Sigmoid colon (tissue), 6 donors: ENCODE measurements at regions not wholly inside any gene's neighbourhood (a gene's known extent, or its start where the extent isn't known, plus 50 kb on each side); places are given as distances from the start of the nearest gene placed in this dataset.
"Not testable (repeated sequence)": the region's sequence is repeated elsewhere in the genome, so short reads cannot be mapped to it uniquely, and the experiment has no call there.

ENCODE experiments used
- DNase-seq: peaks from one replicate; pipeline ENCODE4 v3.0.0-alpha.2; 2019
- H3K27ac ChIP-seq, 4 donors: fragments of 200-600 bp; sonication (generic); one replicate each; pipeline ENCODE4 v1.5.1; 2016 to 2019; ENCODE audit warnings: mild to moderate bottlenecking in 1 of 4
- H3K27me3 ChIP-seq, 3 donors: fragments of 200-600 bp; sonication (generic); one replicate each; pipeline ENCODE4 v1.5.1; 2019; ENCODE audit warnings: mild to moderate bottlenecking in 1 of 3
- H3K36me3 ChIP-seq, 4 donors: fragments of 200-600 bp; sonication (generic); one replicate each; pipeline ENCODE4 v1.5.1; 2016 to 2019
- H3K4me1 ChIP-seq, 4 donors: fragments of 200-600 bp; sonication (generic); one replicate each; pipeline ENCODE4 v1.5.1; 2017 to 2019
- H3K4me3 ChIP-seq, 4 donors: fragments of 200-600 bp; sonication (generic); one replicate each; pipeline ENCODE4 v1.5.1; 2017 to 2019; ENCODE audit warnings: mild to moderate bottlenecking in 2 of 4, moderate library complexity in 1 of 4
- H3K9me3 ChIP-seq, 4 donors: fragments of 200-600 bp in 3 of 4; sonication (generic) in 3 of 4; one replicate each; pipeline versions ENCODE4 v1.5.1 to v1.6.1; 2013 to 2019
- CTCF ChIP-seq, 4 experiments: fragments of 450-650 bp in 3 of 4; fragments of 200-600 bp in 1 of 4; IDR thresholded peaks; one replicate each; pipeline ENCODE4 v1.5.1; 2016 to 2019; ENCODE audit warnings: antibody characterized with exemption in 4 of 4, mild to moderate bottlenecking in 3 of 4, moderate library complexity in 2 of 4
- EP300 ChIP-seq, 4 donors: sonication (generic); formaldehyde crosslinking; IDR thresholded peaks; one replicate each; pipeline ENCODE4 v1.6.1; 2017; ENCODE audit warnings: antibody characterized with exemption in 4 of 4
- POLR2A ChIP-seq, 2 donors: fragments of 450-650 bp; IDR thresholded peaks; one replicate each; pipeline ENCODE4 v1.6.1; 2016; ENCODE audit warnings: antibody characterized with exemption in 2 of 2, mild to moderate bottlenecking in 2 of 2, moderate library complexity in 2 of 2
- POLR2AphosphoS5 ChIP-seq, 4 donors: sonication (generic); formaldehyde crosslinking; IDR thresholded peaks; one replicate each; pipeline ENCODE4 v1.6.1; 2017; ENCODE audit warnings: antibody characterized with exemption in 4 of 4
- WGBS, 2 donors: extraction: QIAGEN DNeasy Blood & Tissue Kit; methylation state at CpG; one replicate each; pipeline ENCODE4 v1.1.7; 2013; 5-methylcytosine and 5-hydroxymethylcytosine counted together
- intact Hi-C: fragments of 100-400 bp; cut with DNase I; formaldehyde crosslinking; loops from one replicate; pipeline ENCODE4 v1.15.1; 2023
- donor health status: healthy with polysubstance abuse.
- donor health status: healthy.

DNA sequence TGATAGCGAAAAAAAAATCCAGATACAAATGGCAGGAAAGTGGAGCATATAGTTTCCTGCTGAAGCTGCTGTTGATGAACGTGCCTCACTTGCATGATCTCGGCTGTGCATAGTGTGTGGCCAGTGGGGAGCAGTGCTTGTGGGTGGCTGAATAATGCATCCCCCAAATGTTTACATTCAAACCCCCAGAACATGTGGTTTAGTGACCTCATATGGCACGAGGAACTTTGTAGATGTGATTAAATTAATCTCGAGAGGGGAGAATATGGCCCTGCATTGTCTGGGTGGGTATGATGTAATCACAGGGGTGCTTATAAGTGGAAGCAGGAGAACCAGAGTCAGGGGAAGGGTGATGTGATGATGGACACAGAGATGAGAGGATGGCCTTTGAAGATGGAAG lies 425.0 kb downstream of the TMEM121 start:
- no peaks in the 10 kb centered on the region for H3K9me3 ChIP-seq
- peaks cover 0 to 5% (median 0%) of the 10 kb centered on the region in 3 donors for H3K27me3 ChIP-seq
- intact Hi-C loops, result no loop called here
- DNase-seq, result no peak
- no peaks in the 10 kb centered on the region for H3K4me1 ChIP-seq
- no peak overlapping the region for H3K27ac ChIP-seq
- H3K36me3 ChIP-seq, result no peaks in the 10 kb centered on the region
- no peak for TF ChIP-seq POLR2AphosphoS5 (IDR thresholded peaks at IDR 0.05)
- no peak for TF ChIP-seq POLR2A (IDR thresholded peaks at IDR 0.05)
- no peak for TF ChIP-seq CTCF (IDR thresholded peaks at IDR 0.05)
- no peak for TF ChIP-seq EP300 (IDR thresholded peaks at IDR 0.05)
- H3K4me3 ChIP-seq, result no peak overlapping the region
- WGBS, 2 donors, result 70 to 75% methylated on average over 5 of the region's 5 CpGs

- intact Hi-C loops, result no loop called here
- peak; percentile 45 for DNase-seq
- Histone ChIP-seq H3K27me3 (peaks cover 0 to 5% (median 0%) of the 10 kb centered on the region in 3 donors), H3K4me1 (no peaks in the 10 kb centered on the region), H3K36me3 (no peaks in the 10 kb centered on the region), H3K27ac (no peak overlapping the region), H3K4me3 (no peak overlapping the region), H3K9me3 (no peaks in the 10 kb centered on the region)
- TF ChIP-seq CTCF (IDR thresholded peaks at IDR 0.05) (no peak), POLR2A (IDR thresholded peaks at IDR 0.05) (no peak), POLR2AphosphoS5 (IDR thresholded peaks at IDR 0.05) (no peak), EP300 (IDR thresholded peaks at IDR 0.05) (no peak)
- WGBS, 2 donors, result 83 to 84% methylated on average over 5 of the region's 5 CpGs
These were observed 425.8 kb downstream of the TMEM121 start for GRCh38 chr14:105952222-105952621.

DNA sequence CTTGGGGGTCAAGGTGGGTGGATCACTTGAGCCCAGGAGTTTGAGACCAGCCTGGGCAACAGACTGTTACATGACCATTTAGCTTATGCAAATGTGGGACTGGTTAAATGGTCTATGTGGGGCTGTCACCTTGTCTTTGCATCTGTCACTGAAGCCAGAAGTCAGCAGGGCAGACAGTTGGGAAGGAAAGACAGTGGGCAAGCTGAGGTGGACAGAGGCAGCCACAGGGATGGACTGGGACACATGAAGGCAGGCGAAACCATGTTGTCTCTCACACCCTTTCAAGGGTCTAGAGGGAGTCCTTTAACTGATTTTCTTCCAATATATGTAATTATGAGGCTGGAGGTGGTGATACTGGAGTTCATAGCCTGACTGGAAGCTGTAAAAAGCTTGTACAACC lies 426.4 kb downstream of the TMEM121 start:
- intact Hi-C loops, result no loop called here
- no peak overlapping the region for H3K27ac ChIP-seq
- H3K4me3 ChIP-seq, result no peak overlapping the region
- H3K9me3 ChIP-seq, result peaks cover 0 to 2% (median 0%) of the 10 kb centered on the region in 4 donors
- DNase-seq, result no peak
- H3K4me1 ChIP-seq, result no peaks in the 10 kb centered on the region
- H3K27me3 ChIP-seq, result peaks cover 0 to 5% (median 0%) of the 10 kb centered on the region in 3 donors
- no peaks in the 10 kb centered on the region for H3K36me3 ChIP-seq
- 76 to 88% methylated on average over 1 of the region's 1 CpG for WGBS, 2 donors
- TF ChIP-seq POLR2A (IDR thresholded peaks at IDR 0.05), result no peak
- no peak for TF ChIP-seq CTCF (IDR thresholded peaks at IDR 0.05)
- no peak for TF ChIP-seq EP300 (IDR thresholded peaks at IDR 0.05)

DNA sequence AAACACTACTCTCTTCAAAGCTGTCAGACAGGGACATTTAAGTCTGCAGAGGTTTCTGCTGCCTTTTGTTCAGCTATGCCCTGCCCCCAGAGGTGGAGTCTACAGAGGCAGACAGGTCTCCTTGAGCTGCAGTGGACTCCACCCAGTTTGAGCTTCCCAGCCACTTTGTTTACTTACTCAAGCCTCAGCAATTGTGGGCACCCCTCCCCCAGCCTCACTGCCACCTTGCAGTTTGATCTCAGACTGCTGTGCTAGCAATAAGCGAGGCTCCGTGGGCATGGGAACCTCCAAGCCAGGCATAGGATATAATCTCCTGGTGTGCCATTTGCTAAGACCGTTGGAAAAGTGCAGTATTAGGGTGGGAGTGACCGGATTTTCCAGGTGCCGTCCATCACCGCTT lies 435.2 kb downstream of the TMEM121 start:
- intact Hi-C loops, H3K27me3 ChIP-seq, H3K9me3 ChIP-seq, H3K4me3 ChIP-seq, H3K4me1 ChIP-seq, H3K36me3 ChIP-seq, H3K27ac ChIP-seq: not testable (repeated sequence)
- 84 to 87% methylated on average over 6 of the region's 6 CpGs for WGBS, 2 donors
- peak; percentile 53 for DNase-seq

GRCh38 chr14:105962532-105962931 lies 436.1 kb downstream of the TMEM121 start:
- Histone ChIP-seq H3K27me3 (no peaks in the 10 kb centered on the region), H3K36me3 (no peaks in the 10 kb centered on the region), H3K27ac (no peak overlapping the region), H3K4me1 (no peaks in the 10 kb centered on the region), H3K4me3 (no peak overlapping the region), H3K9me3 (peaks cover 0 to 4% (median 0%) of the 10 kb centered on the region in 4 donors)
- intact Hi-C loops, result no loop called here
- DNase-seq, result no peak
- 81 to 85% methylated on average over 3 of the region's 3 CpGs for WGBS, 2 donors
- TF ChIP-seq POLR2A (IDR thresholded peaks at IDR 0.05), result no peak
- TF ChIP-seq CTCF (IDR thresholded peaks at IDR 0.05), result no peak
- TF ChIP-seq POLR2AphosphoS5 (IDR thresholded peaks at IDR 0.05), result no peak
- TF ChIP-seq EP300 (IDR thresholded peaks at IDR 0.05), result no peak
